Glutamatergic neuron (in vitro differentiated cells): ENCODE measurements at regions not wholly inside any gene's neighbourhood (a gene's known extent, or its start where the extent isn't known, plus 50 kb on each side); places are given as distances from the start of the nearest gene placed in this dataset.

ENCODE experiments used
- DNase-seq: peaks from one replicate; pipeline ENCODE4 v3.0.0; 2022
- H3K27ac Mint-ChIP-seq: one replicate; pipeline ENCODE4 v1.8.0; 2020; ENCODE audit warnings: mild to moderate bottlenecking, mixed read lengths, inconsistent platforms; ENCODE audit not compliant: unreplicated experiment
- H3K27me3 Mint-ChIP-seq: one replicate; pipeline ENCODE4 v1.8.0; 2020; ENCODE audit warnings: mild to moderate bottlenecking, moderate library complexity, mixed read lengths, inconsistent platforms; ENCODE audit not compliant: unreplicated experiment
- H3K36me3 Mint-ChIP-seq: one replicate; pipeline ENCODE4 v1.8.0; 2020; ENCODE audit warnings: mild to moderate bottlenecking, mixed read lengths, inconsistent platforms; ENCODE audit not compliant: unreplicated experiment
- H3K4me1 Mint-ChIP-seq: one replicate; pipeline ENCODE4 v1.8.0; 2020; ENCODE audit warnings: mild to moderate bottlenecking, low read depth, mixed read lengths, inconsistent platforms; ENCODE audit not compliant: unreplicated experiment
- H3K4me3 Mint-ChIP-seq: one replicate; pipeline ENCODE4 v1.8.0; 2020; ENCODE audit warnings: mild to moderate bottlenecking, mixed read lengths, inconsistent platforms; ENCODE audit not compliant: unreplicated experiment
- H3K9me3 Mint-ChIP-seq: one replicate; pipeline ENCODE4 v1.8.0; 2020; ENCODE audit warnings: mild to moderate bottlenecking, moderate library complexity, mixed read lengths, inconsistent platforms; ENCODE audit not compliant: unreplicated experiment
- TF ChIP-seq, protein P1 (sequence below): fragments of 200-600 bp; sonication (generic); IDR thresholded peaks from one replicate; pipeline ENCODE4 v1.5.0; 2021; ENCODE audit not compliant: partially characterized antibody, unreplicated experiment

DNA sequence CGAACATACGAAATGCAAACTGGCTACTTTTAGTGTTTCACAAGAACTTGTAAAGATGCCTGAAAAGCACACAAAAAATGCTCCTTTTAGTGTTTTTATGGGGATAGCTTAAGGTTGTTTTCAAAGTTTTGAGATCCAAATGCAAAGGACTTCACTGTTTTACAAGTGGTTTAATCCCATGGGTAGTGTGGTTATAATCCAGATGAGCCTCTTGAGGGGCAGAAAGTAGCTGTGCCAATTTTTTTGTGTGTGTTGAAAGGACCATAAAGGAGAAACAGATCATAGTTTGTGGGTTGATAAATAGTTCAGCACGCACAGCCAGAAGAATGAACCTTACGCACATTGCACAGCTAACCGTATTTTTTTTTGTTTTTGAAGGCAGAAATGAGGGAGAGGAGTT lies 126.9 kb upstream of the GIMD1 start:
- no peaks in the 10 kb centered on the region for H3K9me3 Mint-ChIP-seq
- H3K4me3 Mint-ChIP-seq, result no peak overlapping the region
- no peak for DNase-seq
- H3K4me1 Mint-ChIP-seq, result peaks cover 11% of the 10 kb centered on the region
- TF ChIP-seq, protein P1, sequence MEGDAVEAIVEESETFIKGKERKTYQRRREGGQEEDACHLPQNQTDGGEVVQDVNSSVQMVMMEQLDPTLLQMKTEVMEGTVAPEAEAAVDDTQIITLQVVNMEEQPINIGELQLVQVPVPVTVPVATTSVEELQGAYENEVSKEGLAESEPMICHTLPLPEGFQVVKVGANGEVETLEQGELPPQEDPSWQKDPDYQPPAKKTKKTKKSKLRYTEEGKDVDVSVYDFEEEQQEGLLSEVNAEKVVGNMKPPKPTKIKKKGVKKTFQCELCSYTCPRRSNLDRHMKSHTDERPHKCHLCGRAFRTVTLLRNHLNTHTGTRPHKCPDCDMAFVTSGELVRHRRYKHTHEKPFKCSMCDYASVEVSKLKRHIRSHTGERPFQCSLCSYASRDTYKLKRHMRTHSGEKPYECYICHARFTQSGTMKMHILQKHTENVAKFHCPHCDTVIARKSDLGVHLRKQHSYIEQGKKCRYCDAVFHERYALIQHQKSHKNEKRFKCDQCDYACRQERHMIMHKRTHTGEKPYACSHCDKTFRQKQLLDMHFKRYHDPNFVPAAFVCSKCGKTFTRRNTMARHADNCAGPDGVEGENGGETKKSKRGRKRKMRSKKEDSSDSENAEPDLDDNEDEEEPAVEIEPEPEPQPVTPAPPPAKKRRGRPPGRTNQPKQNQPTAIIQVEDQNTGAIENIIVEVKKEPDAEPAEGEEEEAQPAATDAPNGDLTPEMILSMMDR, result no peak
- H3K27ac Mint-ChIP-seq, result no peak overlapping the region
- H3K36me3 Mint-ChIP-seq, result no peaks in the 10 kb centered on the region
- peaks cover 2% of the 10 kb centered on the region for H3K27me3 Mint-ChIP-seq

DNA sequence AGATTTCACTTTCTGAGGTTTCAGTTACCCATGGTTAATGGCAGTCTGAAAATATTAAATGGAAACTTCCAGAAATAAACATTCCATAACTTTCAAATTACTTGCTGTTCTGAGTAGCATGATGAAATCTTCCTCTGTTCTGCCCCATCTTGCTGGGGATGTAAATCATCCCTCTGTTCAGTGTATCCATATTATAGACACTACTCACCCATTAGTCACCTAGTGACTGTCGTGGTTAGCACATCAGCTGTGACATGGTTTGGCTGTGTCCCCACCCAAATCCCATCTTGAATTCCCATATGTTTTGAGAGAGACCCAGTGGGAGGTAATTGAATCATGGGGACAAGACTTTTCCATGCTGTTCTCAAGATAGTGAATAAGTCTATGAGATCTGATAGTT lies 125.5 kb upstream of the GIMD1 start:
- Mint-ChIP-seq H3K9me3 (no peaks in the 10 kb centered on the region), H3K36me3 (no peaks in the 10 kb centered on the region), H3K4me3 (no peak overlapping the region), H3K27me3 (peaks cover 2% of the 10 kb centered on the region), H3K27ac (no peak overlapping the region), H3K4me1 (peaks cover 11% of the 10 kb centered on the region)
- TF ChIP-seq, protein P1, result no peak
- no peak for DNase-seq

DNA sequence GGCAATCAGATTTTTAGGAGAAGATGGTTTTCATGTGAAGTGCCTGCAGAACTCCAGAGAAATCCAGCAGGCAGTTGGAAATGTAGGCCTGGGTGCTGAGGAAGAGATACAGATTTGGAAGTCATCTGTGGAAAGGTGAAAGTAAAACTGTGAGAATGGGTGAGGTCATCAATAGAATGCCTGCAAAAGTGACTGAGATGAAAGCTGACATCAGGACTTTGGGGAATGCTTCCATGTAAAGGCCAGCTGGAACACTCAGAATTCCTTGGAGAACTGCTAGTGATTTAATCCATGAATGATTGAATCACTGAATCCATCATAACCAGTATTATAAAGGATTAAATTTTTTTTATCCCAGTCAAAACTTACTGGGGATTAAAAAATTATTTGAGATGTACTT lies 124.5 kb upstream of the GIMD1 start:
- Mint-ChIP-seq H3K4me3 (no peak overlapping the region), H3K36me3 (peaks cover 3% of the 10 kb centered on the region), H3K27ac (peak overlapping the region; percentile 25), H3K27me3 (peaks cover 2% of the 10 kb centered on the region), H3K4me1 (peaks cover 11% of the 10 kb centered on the region), H3K9me3 (no peaks in the 10 kb centered on the region)
- TF ChIP-seq, protein P1, result no peak
- no peak for DNase-seq

DNA sequence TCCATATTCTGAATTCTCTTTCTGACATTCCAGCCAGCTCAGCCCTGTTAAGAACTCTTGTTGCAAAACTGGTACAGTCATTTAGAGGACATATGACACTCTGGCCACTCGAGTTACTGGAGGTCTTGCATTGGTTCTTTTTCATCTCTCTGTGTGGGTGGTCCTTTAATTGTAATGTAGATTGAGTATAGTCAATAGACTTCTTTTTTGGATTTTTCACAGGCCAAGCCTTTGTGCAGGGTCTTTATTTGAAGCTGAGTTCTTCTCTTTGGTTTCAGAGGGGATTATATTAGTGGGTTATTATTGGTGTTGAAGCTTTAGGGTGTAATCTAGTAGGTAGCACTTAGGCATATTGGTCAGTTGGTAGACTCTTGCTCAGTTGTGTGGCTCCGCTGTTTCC lies 118.0 kb upstream of the GIMD1 start:
- Mint-ChIP-seq H3K9me3 (no peaks in the 10 kb centered on the region), H3K4me3 (no peak overlapping the region), H3K27me3 (no peaks in the 10 kb centered on the region), H3K36me3 (peaks cover 5% of the 10 kb centered on the region), H3K27ac (no peak overlapping the region), H3K4me1 (no peaks in the 10 kb centered on the region)
- DNase-seq, result no peak
- TF ChIP-seq, protein P1, result no peak

DNA sequence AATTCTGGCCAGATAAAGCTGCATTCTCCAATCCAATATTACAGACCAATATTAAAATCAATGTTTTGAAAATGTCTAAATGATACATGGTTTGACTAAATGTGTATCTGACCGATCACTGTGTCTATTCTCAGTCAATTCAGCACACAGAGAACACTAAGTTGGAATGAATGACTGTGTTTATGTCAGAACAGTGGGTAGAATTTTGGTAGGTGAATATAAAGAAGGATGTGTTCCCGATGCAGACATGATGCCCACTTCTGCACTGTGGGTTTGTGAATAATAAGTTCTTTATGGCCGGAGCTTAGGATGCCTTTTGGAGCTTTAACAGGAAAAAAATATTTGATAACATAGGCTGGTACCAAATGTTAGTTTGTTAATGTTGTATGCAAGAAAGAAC lies 113.2 kb upstream of the GIMD1 start:
- H3K9me3 Mint-ChIP-seq, result no peaks in the 10 kb centered on the region
- no peak overlapping the region for H3K27ac Mint-ChIP-seq
- H3K4me1 Mint-ChIP-seq, result no peaks in the 10 kb centered on the region
- no peak for DNase-seq
- no peaks in the 10 kb centered on the region for H3K27me3 Mint-ChIP-seq
- no peak overlapping the region for H3K4me3 Mint-ChIP-seq
- H3K36me3 Mint-ChIP-seq, result no peaks in the 10 kb centered on the region
- TF ChIP-seq, protein P1, result no peak
